ENCODE measurements at regions not wholly inside any gene's neighbourhood (a gene's known extent, or its start where the extent isn't known, plus 50 kb on each side); places are given as distances from the start of the nearest gene placed in this dataset.

- TF ChIP-seq EZH2 (IDR thresholded peaks at IDR 0.05), result no peak
- TF ChIP-seq EZH2phosphoT487 (IDR thresholded peaks at IDR 0.05), result no peak
- TF ChIP-seq CTCF (IDR thresholded peaks at IDR 0.05), result no peak
- peaks cover 2% of the 10 kb centered on the region for H3K4me1 Mint-ChIP-seq
- H3K36me3 Mint-ChIP-seq, result no peaks in the 10 kb centered on the region
Measured at GRCh38 chr18:75762758-75763157, 335.3 kb upstream of the SMIM21 start.

GRCh38 chr18:75760208-75760607, 332.7 kb upstream of the SMIM21 start:
- peaks cover 2% of the 10 kb centered on the region for H3K27me3 Mint-ChIP-seq (ENCODE audit: insufficient read depth, low read depth)
- Histone ChIP-seq H3K27me3 (no peaks in the 10 kb centered on the region), H3K4me1 (no peaks in the 10 kb centered on the region), H3K4me2 (no peak overlapping the region), H4K20me1 (ENCODE audit: low read depth) (no peaks in the 10 kb centered on the region), H3K27ac (no peak overlapping the region), H2AFZ (replicated peaks) (no peak overlapping the region), H3K4me3 (no peak overlapping the region), H3F3A (ENCODE audit: low read depth) (no peaks in the 10 kb centered on the region), H3K9me3 (ENCODE audit: low read depth) (no peaks in the 10 kb centered on the region), H3K9ac (no peak overlapping the region), H3K79me2 (ENCODE audit: low read depth) (no peaks in the 10 kb centered on the region), H3K36me3 (no peaks in the 10 kb centered on the region)
- DNase-seq (ENCODE audit: low spot score), result no peak
- H3K4me3 Mint-ChIP-seq, result no peak overlapping the region
- TF ChIP-seq CTCF (IDR thresholded peaks at IDR 0.05) (no peak), EZH2 (IDR thresholded peaks at IDR 0.05) (no peak), EZH2phosphoT487 (IDR thresholded peaks at IDR 0.05) (no peak)
- H3K4me1 Mint-ChIP-seq, result no peaks in the 10 kb centered on the region
- H3K27ac Mint-ChIP-seq, result no peak overlapping the region
- no peaks in the 10 kb centered on the region for H3K9me3 Mint-ChIP-seq
- H3K36me3 Mint-ChIP-seq, result no peaks in the 10 kb centered on the region

More at GRCh38 chr18:75762758-75763157, 335.3 kb upstream of the SMIM21 start:
- no peaks in the 10 kb centered on the region for H3K79me2 ChIP-seq (ENCODE audit: low read depth)
- DNase-seq (ENCODE audit: low spot score), result no peak
- H4K20me1 ChIP-seq (ENCODE audit: low read depth), result no peaks in the 10 kb centered on the region
- no peak overlapping the region for H2AFZ ChIP-seq (replicated peaks)
- H3K27ac Mint-ChIP-seq, result no peak overlapping the region
- no peaks in the 10 kb centered on the region for H3K9me3 ChIP-seq (ENCODE audit: low read depth)
- H3K27me3 Mint-ChIP-seq (ENCODE audit: insufficient read depth, low read depth), result peaks cover 2% of the 10 kb centered on the region
- no peaks in the 10 kb centered on the region for H3K4me1 ChIP-seq
- no peak overlapping the region for H3K27ac ChIP-seq
- no peaks in the 10 kb centered on the region for H3K27me3 ChIP-seq
- no peaks in the 10 kb centered on the region for H3K36me3 ChIP-seq
- no peaks in the 10 kb centered on the region for H3F3A ChIP-seq (ENCODE audit: low read depth)
- H3K4me2 ChIP-seq, result no peak overlapping the region
- H3K4me3 Mint-ChIP-seq, result no peak overlapping the region
- no peak overlapping the region for H3K9ac ChIP-seq
- no peaks in the 10 kb centered on the region for H3K9me3 Mint-ChIP-seq
- H3K4me3 ChIP-seq, result no peak overlapping the region

GRCh38 chr18:75757951-75758350, 330.4 kb upstream of the SMIM21 start:
- Histone ChIP-seq H3K4me3 (no peak overlapping the region), H3K27ac (no peak overlapping the region), H3K79me2 (ENCODE audit: low read depth) (no peaks in the 10 kb centered on the region), H4K20me1 (ENCODE audit: low read depth) (no peaks in the 10 kb centered on the region), H3K27me3 (no peaks in the 10 kb centered on the region), H3K36me3 (no peaks in the 10 kb centered on the region), H3K9me3 (ENCODE audit: low read depth) (no peaks in the 10 kb centered on the region), H3F3A (ENCODE audit: low read depth) (no peaks in the 10 kb centered on the region), H3K9ac (no peak overlapping the region), H3K4me2 (no peak overlapping the region), H2AFZ (replicated peaks) (no peak overlapping the region), H3K4me1 (no peaks in the 10 kb centered on the region)
- H3K4me3 Mint-ChIP-seq, result no peak overlapping the region
- DNase-seq (ENCODE audit: low spot score), result no peak
- H3K36me3 Mint-ChIP-seq, result no peaks in the 10 kb centered on the region
- no peaks in the 10 kb centered on the region for H3K27me3 Mint-ChIP-seq (ENCODE audit: insufficient read depth, low read depth)
- TF ChIP-seq EZH2 (IDR thresholded peaks at IDR 0.05), result no peak
- TF ChIP-seq EZH2phosphoT487 (IDR thresholded peaks at IDR 0.05), result no peak
- no peak for TF ChIP-seq CTCF (IDR thresholded peaks at IDR 0.05)
- H3K27ac Mint-ChIP-seq, result no peak overlapping the region
- no peaks in the 10 kb centered on the region for H3K9me3 Mint-ChIP-seq
- no peaks in the 10 kb centered on the region for H3K4me1 Mint-ChIP-seq
